A673 (cell line): ENCODE measurements at regions not wholly inside any gene's neighbourhood (a gene's known extent, or its start where the extent isn't known, plus 50 kb on each side); places are given as distances from the start of the nearest gene placed in this dataset.

Experiments
- BruUV-seq: library from RNA; stranded (reverse); fragments of 400-500 nt; replicated peaks from 2 replicates; lab custom pipeline; 2021; lab: Mats Ljungman, UMichigan
- CTCF ChIA-PET: fragments of 300-600 bp; sonication (Branson Sonifier 250); formaldehyde crosslinking; loops from one replicate; lab custom pipeline; 2022; ENCODE audit warnings: antibody characterized with exemption; lab: Charles Lee
- POLR2A ChIA-PET: fragments of 300-600 bp; sonication (Branson Sonifier 250); formaldehyde crosslinking; loops from one replicate; lab custom pipeline; 2022; ENCODE audit warnings: antibody characterized with exemption; ENCODE audit not compliant: low non-redundant PET; lab: Charles Lee
- DNase-seq: peaks from one replicate; pipeline ENCODE4 v3.0.0-alpha.2; 2015; ENCODE audit warnings: low spot score
- H3K27ac ChIP-seq: fragments of 200-600 bp; sonication (generic); 2 replicates; pipeline ENCODE4 v1.5.1; 2016; ENCODE audit warnings: mixed run types, low read depth, mild to moderate bottlenecking, mixed read lengths, antibody characterized with exemption, low read length; ENCODE audit not compliant: poor library complexity, severe bottlenecking
- H3K27me3 ChIP-seq: fragments of 200-600 bp; sonication (generic); replicated peaks from 2 replicates; pipeline ENCODE4 v1.6.1; 2017; ENCODE audit warnings: mixed run types, low read depth, mild to moderate bottlenecking, mixed read lengths, antibody characterized with exemption, low read length; ENCODE audit not compliant: insufficient read depth, poor library complexity
- H3K36me3 ChIP-seq: fragments of 200-600 bp; sonication (generic); 2 replicates; pipeline ENCODE4 v1.6.1; 2016; ENCODE audit warnings: mixed run types, mild to moderate bottlenecking, mixed read lengths, antibody characterized with exemption, low read length; ENCODE audit not compliant: insufficient read depth, poor library complexity, severe bottlenecking
- H3K4me1 ChIP-seq: fragments of 200-600 bp; sonication (generic); 2 replicates; pipeline ENCODE4 v1.6.1; 2017; ENCODE audit warnings: mixed run types, mild to moderate bottlenecking, mixed read lengths, antibody characterized with exemption, low read length; ENCODE audit not compliant: insufficient read depth, poor library complexity, severe bottlenecking
- H3K4me3 ChIP-seq: fragments of 200-600 bp; sonication (generic); 2 replicates; pipeline ENCODE4 v1.5.1; 2016; ENCODE audit warnings: low read depth, mixed run types, mild to moderate bottlenecking, mixed read lengths, low read length; ENCODE audit not compliant: poor library complexity, severe bottlenecking
- H3K9me3 ChIP-seq: fragments of 200-600 bp; sonication (generic); 2 replicates; pipeline ENCODE4 v1.6.1; 2016; ENCODE audit warnings: mixed run types, low read depth, mild to moderate bottlenecking, mixed read lengths, antibody characterized with exemption, low read length; ENCODE audit not compliant: poor library complexity, severe bottlenecking
- CTCF ChIP-seq: fragments of 300-800, 200-600 bp; sonication (generic); conservative IDR thresholded peaks from 2 replicates; pipeline ENCODE4 v1.5.1; 2017; ENCODE audit warnings: low read depth, mild to moderate bottlenecking, antibody characterized with exemption, low read length, moderate library complexity, mixed read lengths
- EZH2 ChIP-seq: fragments of 200-600 bp; sonication (generic); IDR thresholded peaks from 2 replicates; pipeline ENCODE4 v1.6.1; 2017; ENCODE audit warnings: borderline replicate concordance, low read depth, mild to moderate bottlenecking, mixed read lengths, antibody characterized with exemption, low read length; ENCODE audit not compliant: poor library complexity, severe bottlenecking
- intact Hi-C: fragments of 100-400 bp; cut with micrococcal nuclease; formaldehyde crosslinking; loops from one replicate; pipeline ENCODE4 v1.10.0; 2022; ENCODE audit not compliant: unreplicated experiment

- H3K4me1 ChIP-seq, result no peaks in the 10 kb centered on the region
- H3K27me3 ChIP-seq, result no peaks in the 10 kb centered on the region
- no peak for TF ChIP-seq EZH2
- TF ChIP-seq CTCF, result no peak
- POLR2A ChIA-PET, result no interaction called here
- no TSS peak for BruUV-seq
- no peak overlapping the region for H3K4me3 ChIP-seq
- no peaks in the 10 kb centered on the region for H3K9me3 ChIP-seq
- no peaks in the 10 kb centered on the region for H3K36me3 ChIP-seq
- intact Hi-C loops, result no loop called here
- no peak for DNase-seq
- CTCF ChIA-PET, result no interaction called here
- H3K27ac ChIP-seq, result no peak overlapping the region
Observed at GRCh38 chr5:54795777-54796176, 189.6 kb downstream of the ESM1 start.

- no peaks in the 10 kb centered on the region for H3K4me1 ChIP-seq
Observed at GRCh38 chr5:54795284-54795683, 190.1 kb downstream of the ESM1 start.

DNA sequence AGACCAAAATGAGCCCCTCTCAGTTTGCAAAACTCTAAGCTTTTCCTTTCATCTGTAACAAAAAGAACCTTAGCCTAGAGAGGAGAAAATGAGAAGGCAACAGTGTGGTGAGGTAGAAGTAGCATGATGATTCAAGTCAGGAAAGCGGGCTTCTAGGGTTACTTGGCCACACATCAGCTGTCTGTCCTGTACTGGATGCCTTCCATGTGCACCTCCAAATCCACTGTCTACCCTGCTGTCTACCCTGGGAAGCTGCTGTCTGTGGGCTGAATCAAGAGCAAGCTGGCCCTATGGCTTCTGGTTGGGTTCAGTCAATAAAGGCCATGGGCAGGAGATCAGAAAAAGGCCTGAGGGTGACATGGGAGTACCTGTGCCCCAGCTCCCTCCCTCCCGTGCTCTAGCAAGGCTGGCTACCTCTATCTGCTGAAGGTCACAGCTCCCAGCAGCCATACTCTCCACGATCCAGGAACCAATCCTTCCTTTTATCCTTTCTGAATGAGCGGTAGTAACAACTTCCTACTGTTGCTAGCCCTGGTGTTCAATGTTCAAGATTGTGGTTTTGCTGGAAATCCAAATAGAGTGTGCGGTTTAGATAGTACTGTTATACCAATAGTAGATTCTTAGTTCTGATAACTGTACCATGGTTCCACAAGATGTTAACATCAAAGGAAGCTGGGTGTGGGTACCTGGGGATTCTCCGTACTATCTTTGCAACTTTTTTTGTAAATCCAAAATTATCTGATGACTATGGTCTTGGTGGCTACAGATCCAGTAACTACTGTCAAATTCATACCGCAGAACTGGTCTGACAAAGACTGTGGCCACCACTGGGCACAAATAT lies 191.0 kb downstream of the ESM1 start:
- CTCF ChIA-PET, result no interaction called here
- no peak for TF ChIP-seq EZH2
- TF ChIP-seq CTCF, result no peak
- POLR2A ChIA-PET, result no interaction called here
- Histone ChIP-seq H3K27me3 (no peaks in the 10 kb centered on the region), H3K4me3 (no peak overlapping the region), H3K27ac (no peak overlapping the region), H3K9me3 (no peaks in the 10 kb centered on the region), H3K4me1 (no peaks in the 10 kb centered on the region), H3K36me3 (no peaks in the 10 kb centered on the region)
- DNase-seq, result no peak
- intact Hi-C loops, result no loop called here
- BruUV-seq, result no TSS peak

More at GRCh38 chr5:54795284-54795683, 190.1 kb downstream of the ESM1 start:
- H3K9me3 ChIP-seq, result no peaks in the 10 kb centered on the region
- intact Hi-C loops, result no loop called here
- TF ChIP-seq CTCF, result no peak
- no peak for TF ChIP-seq EZH2
- ChIA-PET POLR2A (no interaction called here), CTCF (no interaction called here)
- BruUV-seq, result no TSS peak
- H3K36me3 ChIP-seq, result no peaks in the 10 kb centered on the region
- no peaks in the 10 kb centered on the region for H3K27me3 ChIP-seq
- no peak overlapping the region for H3K4me3 ChIP-seq
- DNase-seq, result no peak
- H3K27ac ChIP-seq, result no peak overlapping the region
